GM19452 (cell line): ENCODE measurements at regions not wholly inside any gene's neighbourhood (a gene's known extent, or its start where the extent isn't known, plus 50 kb on each side); places are given as distances from the start of the nearest gene placed in this dataset.

Experiments used
- ATAC-seq: cut with Tn5 transposase; IDR thresholded peaks from one replicate; pipeline ENCODE4 v1.9.1; 2021; ENCODE audit not compliant: unreplicated experiment

DNA sequence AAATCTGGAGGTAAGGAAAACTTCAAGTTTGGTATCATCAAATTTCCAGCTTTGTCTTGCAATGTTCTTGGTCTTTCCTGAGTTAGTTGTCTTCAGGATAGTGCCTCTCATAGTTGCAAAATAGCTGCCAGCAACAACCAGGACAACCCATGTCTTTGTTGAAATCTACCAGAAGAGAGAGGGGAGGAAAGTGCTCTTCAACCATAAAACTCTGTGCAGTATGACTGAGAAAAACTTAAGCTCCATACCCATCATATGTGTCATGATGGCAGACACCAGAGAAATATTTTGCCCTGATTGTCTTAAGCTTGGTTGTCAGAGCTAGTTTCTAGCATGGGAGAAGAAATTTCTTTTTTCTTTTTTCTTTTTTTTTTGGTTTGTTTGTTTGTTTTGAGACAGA is 103.3 kb downstream of the SPRY2 start:
- ATAC-seq, result no peak

DNA sequence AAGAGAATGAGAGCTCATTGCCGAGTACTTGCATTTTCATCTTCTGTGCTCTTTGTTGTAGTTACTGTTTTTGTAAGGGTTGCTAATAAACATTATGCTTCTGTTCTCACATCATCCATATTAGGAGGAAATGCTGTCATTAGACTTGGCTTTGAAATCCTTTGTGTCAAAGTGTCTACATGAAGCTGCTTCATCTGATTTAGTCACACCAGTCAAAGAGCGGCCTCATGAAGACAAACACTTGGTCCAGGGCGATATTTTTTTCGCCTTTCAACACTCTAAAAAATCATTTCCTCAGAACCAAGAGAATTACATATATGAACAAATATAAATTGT is 105.0 kb downstream of the SPRY2 start:
- ATAC-seq, result no peak

DNA sequence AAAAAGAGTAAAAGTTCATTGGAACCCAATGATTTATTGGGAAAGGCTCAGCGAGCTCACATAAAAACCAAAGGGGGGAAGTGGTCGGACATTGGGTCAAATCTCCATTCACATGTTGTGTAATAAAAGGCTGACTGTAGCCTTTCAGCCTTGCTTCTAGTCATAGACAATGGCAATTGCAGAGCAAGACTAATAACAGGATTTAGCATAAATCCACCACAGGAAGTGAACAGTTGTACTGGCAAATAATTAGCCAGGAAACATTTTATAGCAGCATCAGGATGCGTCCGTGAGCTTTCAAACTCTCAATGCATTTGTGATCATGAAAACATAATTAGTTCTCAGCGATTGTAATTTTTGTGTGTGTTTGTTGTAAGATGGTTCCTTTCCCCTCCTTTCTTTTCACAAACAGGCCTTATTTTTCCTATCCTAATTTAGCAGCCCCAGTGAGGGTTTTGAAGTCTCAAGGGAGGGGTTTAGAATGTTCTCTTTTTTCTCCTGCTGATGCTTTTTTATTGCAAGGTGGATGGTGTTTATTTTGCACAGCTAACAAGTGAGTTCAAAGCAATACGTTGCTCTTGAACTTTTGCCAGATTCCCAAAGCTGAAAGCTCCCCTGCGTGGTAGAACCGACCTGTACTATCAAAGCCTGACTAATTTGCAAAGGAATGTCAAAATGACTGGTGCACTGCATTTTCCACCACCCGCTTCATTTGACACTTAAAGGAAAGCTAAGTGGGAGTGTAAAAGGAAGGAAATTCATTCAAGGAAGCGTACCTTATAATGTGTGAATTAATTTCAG is 105.6 kb downstream of the SPRY2 start:
- peak; percentile 95 for ATAC-seq

DNA sequence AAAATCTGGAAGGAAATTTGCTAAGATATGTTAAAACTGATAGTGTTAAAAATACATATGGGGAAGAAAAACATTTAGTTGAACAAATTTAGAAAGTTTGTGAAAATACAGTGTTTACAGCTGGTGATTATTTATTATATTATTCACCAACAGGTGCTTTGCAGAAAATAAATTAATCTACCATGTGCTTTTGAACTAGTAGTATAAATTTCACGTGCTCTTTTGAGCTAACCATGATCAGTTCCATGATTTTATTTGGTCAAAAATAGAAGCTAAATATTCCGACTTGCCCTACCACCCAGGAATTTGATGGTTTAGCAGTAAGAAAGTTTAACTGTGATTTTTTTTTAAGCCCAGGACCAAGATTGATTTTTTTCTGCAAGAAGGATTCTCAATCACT is 113.3 kb downstream of the SPRY2 start:
- no peak for ATAC-seq

DNA sequence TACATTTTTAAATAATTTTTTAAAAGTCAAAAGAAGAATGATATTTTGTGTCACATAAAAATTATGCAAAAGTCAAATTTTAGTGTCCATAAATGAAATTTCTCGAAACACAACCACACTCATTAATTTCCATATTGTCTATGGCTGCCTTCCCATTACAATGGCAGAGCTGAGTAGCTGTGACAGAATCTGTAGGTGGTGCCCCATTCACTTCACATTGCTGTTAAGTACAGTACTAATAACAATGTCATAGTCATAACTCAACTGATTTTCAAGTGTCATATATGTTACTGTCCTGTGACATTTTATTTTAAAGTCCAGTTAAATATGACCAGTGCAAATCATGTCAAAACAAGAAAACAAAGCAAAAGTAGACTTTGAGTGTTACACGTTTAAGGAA is 114.3 kb downstream of the SPRY2 start:
- ATAC-seq, result no peak

DNA sequence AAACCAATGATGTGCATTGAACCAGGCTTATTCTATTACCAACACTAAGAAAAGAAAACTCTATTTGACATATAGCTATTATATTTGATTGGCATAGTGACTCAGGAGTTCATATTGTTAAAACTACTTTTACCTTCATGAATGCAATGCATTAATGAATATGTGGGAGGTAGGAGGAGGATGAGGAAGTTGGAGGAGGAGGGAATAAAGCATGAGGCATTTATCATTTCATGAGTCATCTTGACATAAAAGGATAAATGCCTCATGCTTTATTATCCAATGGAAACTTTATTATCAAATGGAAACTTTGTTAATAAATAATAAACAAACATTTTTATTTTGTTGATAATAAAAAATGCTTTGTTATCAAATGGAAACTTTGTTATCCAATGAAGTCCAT is 116.5 kb downstream of the SPRY2 start:
- ATAC-seq, result no peak

DNA sequence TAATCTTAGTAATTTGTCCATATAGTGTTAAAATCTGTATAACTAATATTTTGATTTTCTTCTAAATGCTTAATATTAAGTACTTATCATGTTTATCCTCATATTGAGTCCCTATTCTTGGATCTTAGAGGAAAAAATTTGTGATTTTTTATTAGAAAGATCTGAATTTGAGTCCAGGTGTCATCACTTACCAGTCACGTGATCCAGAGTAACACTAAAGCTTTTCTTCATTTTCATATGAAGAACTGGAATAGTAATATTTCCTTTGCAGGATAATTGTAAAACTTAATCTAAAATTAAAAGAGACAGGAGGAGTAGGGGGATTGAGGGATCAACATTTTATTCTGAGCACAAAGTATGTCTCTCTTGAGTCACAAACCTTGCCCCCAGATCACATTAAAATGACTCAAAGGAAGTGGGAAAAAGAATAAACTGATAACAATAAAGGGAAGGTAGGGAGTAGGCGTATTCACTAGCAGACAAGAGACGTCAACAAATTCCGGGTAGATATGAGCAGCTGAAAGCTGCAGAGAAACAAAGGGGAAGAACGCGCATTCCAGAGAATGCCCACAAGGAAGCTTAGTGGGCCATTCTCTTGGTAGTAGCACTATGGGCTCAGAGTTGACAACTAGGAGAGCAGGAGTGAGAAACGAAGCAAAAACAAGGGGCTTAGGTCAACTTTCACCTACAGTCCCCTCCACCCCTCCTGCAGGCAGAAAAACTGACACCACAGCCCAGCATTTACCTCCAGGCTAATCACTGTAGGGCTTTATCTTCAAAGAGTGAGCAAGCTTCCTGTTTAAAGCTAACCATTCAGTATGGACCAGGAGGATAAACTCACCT is 123.1 kb downstream of the SPRY2 start:
- no peak for ATAC-seq

DNA sequence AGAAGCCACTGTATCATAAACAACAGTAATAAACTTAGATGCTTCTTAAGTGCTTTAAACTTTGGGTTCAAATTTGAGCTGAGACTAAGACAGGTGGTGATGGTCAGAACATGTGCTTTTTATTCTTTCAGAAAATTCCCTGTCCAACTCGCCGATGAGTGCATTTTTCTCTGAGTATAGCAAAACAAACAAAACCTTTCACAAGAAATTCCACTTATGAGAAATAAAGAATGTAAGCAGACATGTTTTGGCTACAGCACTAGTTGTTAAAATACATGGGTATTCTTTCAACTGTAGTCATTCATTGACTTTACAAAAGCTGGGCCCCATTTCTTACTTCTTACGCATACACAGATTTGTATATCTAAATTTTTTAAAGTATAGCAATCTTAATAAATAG is 125.6 kb downstream of the SPRY2 start:
- ATAC-seq, result no peak

DNA sequence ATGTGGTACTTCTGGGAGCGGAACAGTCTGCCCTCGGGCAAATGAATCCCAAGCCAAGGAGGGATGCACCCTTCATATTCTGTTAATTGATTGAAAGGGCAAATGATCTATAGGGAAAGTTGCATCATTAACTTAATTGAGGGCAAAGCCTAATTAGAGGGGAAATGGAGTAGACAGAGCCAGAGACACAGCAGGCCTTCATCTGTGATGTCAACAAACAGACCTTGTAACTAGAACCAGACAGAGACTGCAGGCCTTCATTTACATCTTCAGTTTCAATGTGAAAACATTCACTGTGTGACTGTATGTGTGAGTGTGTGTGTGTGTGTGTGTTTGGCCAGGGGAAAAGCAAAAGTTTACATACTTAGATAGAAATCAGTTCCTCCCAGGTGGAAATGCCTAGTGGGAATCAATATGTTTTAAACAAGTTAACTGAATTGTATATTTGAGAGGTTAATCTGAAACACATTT is 126.4 kb downstream of the SPRY2 start:
- no peak for ATAC-seq

DNA sequence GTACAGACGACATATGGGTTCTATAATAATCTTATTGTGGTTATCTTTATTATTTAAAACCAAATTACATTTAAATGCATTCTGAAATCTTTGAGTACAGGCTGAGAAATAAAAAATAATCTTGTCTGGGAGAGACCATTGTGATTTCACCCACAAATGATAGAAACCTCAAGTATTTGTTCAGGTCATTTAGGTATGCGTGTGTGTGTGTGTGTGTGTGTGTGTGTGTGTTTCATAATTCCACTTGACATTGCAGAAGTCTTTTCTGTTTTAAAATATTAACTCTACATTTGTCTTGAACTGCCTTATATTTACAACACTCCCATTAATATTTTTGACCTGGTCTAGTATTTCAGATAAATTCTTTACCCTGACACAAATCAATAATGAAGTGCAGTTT is 126.9 kb downstream of the SPRY2 start:
- no peak for ATAC-seq

DNA sequence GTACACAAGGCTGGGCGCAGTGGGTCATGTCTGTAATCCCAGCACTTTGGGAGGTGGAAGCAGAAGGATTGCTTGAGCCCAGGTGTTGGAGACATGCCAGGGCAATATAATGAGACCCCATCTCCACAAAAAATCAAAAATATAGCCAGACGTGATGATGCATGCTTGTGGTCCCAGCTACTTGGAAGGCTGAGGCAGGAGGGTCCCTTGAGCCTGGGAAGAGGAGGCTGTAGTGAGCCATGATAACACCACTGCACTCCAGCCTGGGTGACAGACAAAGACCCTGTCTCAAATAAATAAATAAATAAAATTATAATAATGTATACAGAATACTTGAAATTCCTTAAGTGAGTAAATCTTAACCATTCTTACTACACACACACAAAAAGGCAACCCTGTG is 127.7 kb downstream of the SPRY2 start:
- ATAC-seq, result no peak

DNA sequence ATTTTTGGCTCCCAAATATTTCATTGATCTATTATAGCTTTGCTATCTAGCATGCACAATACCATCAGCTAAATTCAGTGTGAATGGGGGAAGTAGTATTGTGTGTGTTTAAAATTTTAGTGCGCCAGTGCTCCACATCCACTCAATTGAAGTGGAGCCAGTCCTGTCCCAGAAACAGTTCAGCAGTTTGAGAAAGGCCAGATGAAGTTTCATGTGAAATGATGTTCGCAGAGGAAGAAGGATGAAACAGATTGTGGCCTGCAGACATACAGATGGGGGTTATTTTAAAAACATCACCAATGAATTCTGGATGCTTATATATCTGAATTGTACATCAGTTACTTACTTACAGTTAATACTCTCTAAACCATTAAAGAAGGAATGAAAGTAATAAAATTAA is 129.4 kb downstream of the SPRY2 start:
- no peak for ATAC-seq

DNA sequence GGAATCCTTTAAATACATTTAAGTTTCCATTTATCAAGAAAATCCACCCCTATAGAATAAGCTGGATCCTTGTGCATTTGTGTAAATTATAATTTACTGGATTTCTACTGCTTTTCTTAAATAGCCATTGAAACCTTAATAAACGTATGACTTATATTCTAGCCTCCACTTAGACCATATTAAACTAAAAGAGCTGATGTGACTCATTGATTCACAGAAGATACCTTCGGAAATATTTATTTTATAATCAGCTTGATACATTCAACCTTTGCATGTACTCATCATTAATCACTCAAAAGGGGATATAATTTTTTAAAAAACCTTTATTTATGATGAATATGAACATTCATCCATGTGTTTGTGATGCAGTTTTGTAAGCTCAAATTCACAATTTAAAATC is 136.3 kb downstream of the SPRY2 start:
- no peak for ATAC-seq

DNA sequence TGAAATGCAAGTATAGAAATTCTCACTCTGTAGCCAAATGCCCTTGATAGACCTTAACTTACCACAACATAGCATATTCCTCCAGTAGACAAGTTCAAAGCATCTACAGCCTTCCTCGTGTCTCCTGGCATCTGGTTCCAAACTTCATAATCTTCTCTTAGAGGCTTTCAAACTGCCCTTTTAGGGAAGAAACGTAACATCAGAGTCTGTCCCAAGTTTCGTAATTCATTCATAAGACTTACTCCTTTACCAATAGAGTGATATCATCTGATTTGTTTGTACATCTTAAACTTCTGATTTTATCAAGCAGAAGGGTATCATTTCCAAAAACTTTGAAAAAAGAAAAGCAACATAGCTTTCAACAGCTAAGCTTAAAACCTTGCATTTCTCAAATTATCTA is 137.4 kb downstream of the SPRY2 start:
- ATAC-seq, result no peak

DNA sequence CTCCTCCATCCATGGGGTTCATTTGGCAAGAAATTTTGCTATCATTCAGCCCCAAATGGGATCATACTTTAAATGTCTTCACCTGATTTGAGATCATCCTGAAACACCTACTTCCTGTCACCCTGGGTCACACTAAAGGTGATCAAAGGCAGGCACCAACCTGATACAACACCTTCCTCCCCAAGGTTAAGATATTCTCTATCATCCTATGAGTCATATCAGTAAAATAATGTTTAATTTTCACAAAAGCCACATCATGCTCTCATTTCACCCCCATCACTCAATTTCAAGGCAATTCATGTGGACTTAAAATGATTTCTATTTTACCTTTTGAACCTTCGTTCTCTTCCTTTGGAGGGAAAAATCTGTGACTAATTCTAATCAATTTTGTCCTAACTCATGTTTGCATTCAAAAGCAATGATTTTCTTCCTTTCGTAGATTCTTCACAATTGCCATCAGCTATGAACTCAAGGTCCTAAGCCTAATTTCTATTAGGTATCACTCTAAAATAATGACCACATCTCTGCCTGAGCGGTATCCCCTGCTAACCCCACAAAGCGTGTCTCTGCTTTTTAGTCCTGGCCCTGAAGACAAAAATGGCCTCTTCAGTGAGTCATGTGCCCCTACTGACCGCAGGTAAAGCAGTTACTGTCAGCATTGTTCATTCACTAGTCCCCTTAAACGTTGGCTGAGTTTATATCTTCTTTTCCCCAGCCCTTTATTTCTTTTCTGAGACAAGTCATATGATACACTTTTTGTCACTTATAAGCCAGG is 139.0 kb downstream of the SPRY2 start:
- ATAC-seq, result no peak

DNA sequence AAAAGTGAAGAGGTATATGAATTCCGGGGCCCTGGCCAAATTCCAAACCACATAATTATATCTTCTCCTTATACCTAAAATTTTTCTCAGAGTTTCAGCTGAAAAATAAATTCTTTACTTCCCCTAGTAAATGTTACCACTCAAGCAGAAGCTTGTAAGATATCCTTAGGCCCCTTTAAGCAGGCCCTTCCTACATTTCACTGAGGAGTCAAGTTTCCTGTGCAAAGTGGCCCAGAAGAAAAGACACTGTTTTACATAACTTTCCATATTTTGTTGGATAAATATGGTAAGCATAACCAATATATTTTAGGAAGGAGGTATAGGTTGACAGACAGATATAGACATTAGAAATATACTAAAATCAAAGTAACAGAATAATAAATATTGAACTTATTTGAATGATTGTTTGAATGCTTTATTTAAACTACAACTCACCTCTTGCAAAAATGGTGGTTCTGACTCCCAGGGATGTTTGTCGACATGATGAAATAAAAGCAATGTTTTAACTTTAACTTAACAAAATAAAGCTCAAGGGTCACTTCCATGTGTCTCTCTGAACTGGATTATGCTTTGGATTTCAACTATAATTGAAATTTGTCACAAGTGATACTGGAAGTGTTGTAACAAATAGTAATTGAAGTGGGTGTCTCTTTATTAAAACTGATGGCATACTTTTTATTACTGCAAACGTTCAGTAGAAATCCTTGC is 141.2 kb downstream of the SPRY2 start:
- ATAC-seq, result no peak

DNA sequence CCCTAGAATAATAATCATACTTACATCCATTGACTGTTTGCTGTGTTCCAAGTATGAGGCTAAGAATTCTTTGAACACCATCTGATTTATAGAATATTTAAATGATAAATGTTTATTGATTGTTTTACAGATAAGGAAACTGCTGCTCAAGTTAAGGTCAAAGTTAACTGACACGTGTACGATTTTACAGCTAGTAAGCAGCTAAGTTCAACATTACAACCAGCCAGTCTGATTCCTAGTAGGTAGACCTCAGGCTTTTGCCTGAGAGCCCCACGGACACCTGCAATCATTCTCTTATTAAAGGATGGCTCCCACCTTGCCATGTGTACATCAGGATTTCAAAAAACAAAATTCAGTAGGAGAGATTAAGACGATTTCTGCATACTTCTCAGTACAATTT is 141.9 kb downstream of the SPRY2 start:
- no peak for ATAC-seq

DNA sequence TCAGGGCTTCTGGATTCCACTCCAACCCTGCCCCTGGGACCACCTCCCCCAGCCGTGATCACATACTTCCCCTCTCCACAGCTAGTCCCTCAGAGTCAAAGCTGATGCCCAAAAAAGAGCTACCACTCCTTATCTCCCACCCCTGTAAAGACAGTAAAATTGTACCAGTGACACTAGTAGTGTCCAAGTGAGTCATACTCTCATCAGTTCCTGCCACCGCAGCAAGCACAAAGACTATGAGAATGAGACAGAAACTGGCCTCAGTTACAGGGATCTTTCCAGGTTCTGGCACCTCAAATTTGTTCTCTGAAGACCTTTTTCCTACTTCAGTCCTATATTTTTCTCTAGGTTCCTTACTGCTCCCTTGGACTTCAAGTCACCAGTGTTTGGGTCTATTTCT is 144.2 kb downstream of the SPRY2 start:
- no peak for ATAC-seq

DNA sequence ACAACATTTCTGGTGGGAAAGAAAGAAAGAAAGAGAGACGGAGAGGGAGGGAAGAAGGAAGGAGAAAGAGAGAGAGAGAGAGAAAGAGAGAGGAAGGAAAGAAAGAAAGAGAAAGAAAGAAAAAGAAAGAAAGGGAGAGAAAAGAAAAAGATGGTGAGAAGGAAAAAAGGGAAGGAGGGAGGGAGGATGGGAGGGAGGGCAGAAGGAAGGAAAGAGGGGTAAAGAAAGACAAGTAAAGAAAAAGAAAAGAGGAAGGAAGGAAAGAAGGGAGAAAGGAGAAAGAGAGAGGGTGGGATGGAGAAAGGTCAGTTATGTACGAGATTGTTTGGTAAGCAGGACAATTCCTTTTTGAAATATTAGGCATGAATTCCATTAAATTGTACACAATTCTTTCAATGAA is 145.3 kb downstream of the SPRY2 start:
- no peak for ATAC-seq

DNA sequence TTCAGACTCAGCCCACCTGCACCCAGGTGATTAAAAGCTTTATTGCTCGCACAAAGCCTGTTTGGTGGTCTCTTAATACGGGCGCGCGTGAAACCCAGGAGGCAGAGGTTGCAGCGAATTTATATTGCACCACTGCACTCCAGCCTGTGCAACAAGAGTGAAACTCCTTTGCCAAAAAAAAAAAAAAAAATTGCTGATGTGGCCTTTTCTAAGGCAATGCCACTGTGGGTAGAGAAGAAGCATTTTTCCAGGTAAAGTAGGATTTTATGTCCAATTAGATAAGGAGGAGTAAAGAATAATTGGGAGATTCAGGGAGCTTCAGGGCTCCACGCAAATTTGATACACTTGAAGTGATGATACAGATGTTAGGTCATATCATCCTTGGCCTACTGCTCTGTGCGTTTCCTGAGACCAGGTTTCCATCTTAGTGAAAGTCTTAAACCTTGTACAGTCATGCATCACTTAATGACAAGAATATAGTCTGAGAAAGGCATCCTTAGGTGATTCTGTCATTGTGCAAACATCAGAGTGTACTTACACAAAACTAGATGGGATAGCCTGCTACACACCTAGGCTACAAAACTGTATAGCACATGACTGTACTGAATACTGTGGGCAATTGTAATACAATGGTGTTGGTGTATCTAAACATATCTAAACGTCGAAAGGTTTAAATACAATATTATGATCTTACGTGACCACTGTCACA is 150.9 kb downstream of the SPRY2 start:
- ATAC-seq, result no peak
